Right lobe of liver (tissue), 4 donors: ENCODE measurements at regions not wholly inside any gene's neighbourhood (a gene's known extent, or its start where the extent isn't known, plus 50 kb on each side); places are given as distances from the start of the nearest gene placed in this dataset.

Experiments
- POLR2A ChIP-seq: fragments of 450-650 bp; IDR thresholded peaks from one replicate; pipeline ENCODE4 v1.6.1; 2017; ENCODE audit warnings: antibody characterized with exemption, mild to moderate bottlenecking
- TF ChIP-seq, protein P1 (sequence below), 4 donors: fragments of 200-600 bp in 3 of 4; fragments of 450-650 bp in 1 of 4; IDR thresholded peaks; one replicate each; pipeline versions ENCODE4 v1.5.1 to v1.8.0; 2016 to 2022; ENCODE audit warnings: antibody characterized with exemption in 4 of 4, mild to moderate bottlenecking in 2 of 4
- donor health status: DM: no; HTN: no; CAD: no.
- donor health status: DM: no; HTN: no; CAD: no.
- donor health status: DM: no; HTN: yes; CAD: no.

DNA sequence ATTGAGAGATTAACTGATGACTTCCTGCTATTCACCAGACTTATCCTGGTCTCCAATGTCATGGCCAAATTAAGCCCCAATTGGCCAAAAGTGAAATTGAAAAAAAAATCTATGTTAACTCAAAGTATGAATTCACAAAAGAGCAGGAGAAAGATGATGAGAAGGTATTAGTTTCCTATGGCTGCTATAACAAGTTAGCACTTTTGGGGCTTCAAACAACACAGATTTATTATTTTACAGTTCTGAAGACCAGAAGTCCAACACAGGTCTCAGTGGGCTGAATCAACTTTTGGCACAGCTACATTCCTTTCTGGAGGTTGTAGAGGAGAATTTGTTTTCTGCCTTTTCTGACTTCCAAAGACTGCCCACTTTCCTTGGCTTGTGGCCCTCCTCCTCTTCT lies 78.6 kb upstream of the TLE1 start:
- TF ChIP-seq POLR2A, result no peak
- TF ChIP-seq, protein P1, sequence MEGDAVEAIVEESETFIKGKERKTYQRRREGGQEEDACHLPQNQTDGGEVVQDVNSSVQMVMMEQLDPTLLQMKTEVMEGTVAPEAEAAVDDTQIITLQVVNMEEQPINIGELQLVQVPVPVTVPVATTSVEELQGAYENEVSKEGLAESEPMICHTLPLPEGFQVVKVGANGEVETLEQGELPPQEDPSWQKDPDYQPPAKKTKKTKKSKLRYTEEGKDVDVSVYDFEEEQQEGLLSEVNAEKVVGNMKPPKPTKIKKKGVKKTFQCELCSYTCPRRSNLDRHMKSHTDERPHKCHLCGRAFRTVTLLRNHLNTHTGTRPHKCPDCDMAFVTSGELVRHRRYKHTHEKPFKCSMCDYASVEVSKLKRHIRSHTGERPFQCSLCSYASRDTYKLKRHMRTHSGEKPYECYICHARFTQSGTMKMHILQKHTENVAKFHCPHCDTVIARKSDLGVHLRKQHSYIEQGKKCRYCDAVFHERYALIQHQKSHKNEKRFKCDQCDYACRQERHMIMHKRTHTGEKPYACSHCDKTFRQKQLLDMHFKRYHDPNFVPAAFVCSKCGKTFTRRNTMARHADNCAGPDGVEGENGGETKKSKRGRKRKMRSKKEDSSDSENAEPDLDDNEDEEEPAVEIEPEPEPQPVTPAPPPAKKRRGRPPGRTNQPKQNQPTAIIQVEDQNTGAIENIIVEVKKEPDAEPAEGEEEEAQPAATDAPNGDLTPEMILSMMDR (IDR thresholded peaks at IDR 0.05), result no peak
